ENCODE measurements at regions not wholly inside any gene's neighbourhood (a gene's known extent, or its start where the extent isn't known, plus 50 kb on each side); places are given as distances from the start of the nearest gene placed in this dataset.

GRCh38 chr5:27473307-27474046 is 435.1 kb upstream of the CDH9 start:
- FAIRE-seq (no peak), DNase-seq (ENCODE audit: low read depth) (no peak)
- Histone ChIP-seq H3K27me3 (ENCODE audit: control insufficient read depth, insufficient read depth, low read length) (no peaks in the 10 kb centered on the region), H3K4me3 (ENCODE audit: low read depth, low read length) (no peak overlapping the region), H3K36me3 (ENCODE audit: control insufficient read depth, insufficient read depth, low read length) (no peaks in the 10 kb centered on the region)
- no peak for TF ChIP-seq CTCF (IDR thresholded peaks at IDR 0.05; ENCODE audit: insufficient read depth, low read length, severe bottlenecking)

DNA sequence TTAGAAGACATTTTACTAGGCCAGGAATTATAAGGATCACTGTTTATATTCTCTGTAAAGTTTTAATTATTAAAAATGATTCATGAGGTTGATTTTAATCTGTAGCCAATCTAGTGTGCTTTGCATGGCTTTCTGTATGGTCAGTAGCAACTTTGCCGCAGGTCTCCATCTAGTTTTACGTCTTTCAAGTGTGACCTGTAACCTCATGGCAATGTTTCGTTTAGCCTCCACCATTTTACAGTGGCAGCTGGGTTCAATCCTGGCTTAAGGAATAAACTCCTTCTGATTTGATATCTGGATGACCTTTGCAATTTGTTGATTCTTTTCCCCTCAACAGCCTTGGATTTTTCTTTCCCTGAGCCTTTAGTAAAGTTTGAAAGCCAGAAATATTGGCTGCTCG is 434.5 kb upstream of the CDH9 start:
- no peak for TF ChIP-seq CTCF (IDR thresholded peaks at IDR 0.05; ENCODE audit: insufficient read depth, low read length, severe bottlenecking)
- no peak overlapping the region for H3K4me3 ChIP-seq (ENCODE audit: low read depth, low read length)
- H3K36me3 ChIP-seq (ENCODE audit: control insufficient read depth, insufficient read depth, low read length), result no peaks in the 10 kb centered on the region
- FAIRE-seq, result no peak
- no peaks in the 10 kb centered on the region for H3K27me3 ChIP-seq (ENCODE audit: control insufficient read depth, insufficient read depth, low read length)
- no peak for DNase-seq (ENCODE audit: low read depth)

GRCh38 chr5:27472000-27472763 is 433.8 kb upstream of the CDH9 start:
- Histone ChIP-seq H3K36me3 (ENCODE audit: control insufficient read depth, insufficient read depth, low read length) (no peaks in the 10 kb centered on the region), H3K4me3 (ENCODE audit: low read depth, low read length) (no peak overlapping the region), H3K27me3 (ENCODE audit: control insufficient read depth, insufficient read depth, low read length) (no peaks in the 10 kb centered on the region)
- TF ChIP-seq CTCF (IDR thresholded peaks at IDR 0.05; ENCODE audit: insufficient read depth, low read length, severe bottlenecking), result no peak
- FAIRE-seq (no peak), DNase-seq (ENCODE audit: low read depth) (peak; percentile 12)

DNA sequence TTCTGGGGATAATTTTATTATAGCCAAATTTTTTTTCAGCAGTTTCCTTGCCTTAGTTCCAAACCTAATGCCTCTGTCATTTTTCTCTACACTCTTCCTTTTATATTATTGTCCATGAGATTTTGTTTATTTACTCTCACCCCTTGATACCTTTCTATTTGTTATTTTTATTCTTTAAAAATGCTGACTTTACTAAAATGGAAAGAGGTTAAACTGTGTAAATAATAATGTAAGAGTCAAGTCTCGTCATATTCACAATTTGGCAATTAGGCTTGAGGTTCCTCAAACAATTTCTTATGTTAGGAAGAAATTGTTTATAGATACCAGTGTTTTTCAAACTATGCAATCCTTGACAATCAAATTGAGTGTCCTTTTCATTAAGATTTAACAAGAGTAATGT is 428.6 kb upstream of the CDH9 start:
- DNase-seq (ENCODE audit: low read depth) (no peak), FAIRE-seq (no peak)
- Histone ChIP-seq H3K4me3 (ENCODE audit: low read depth, low read length) (no peak overlapping the region), H3K36me3 (ENCODE audit: control insufficient read depth, insufficient read depth, low read length) (no peaks in the 10 kb centered on the region), H3K27me3 (ENCODE audit: control insufficient read depth, insufficient read depth, low read length) (no peaks in the 10 kb centered on the region)
- TF ChIP-seq CTCF (IDR thresholded peaks at IDR 0.05; ENCODE audit: insufficient read depth, low read length, severe bottlenecking), result no peak

- no peak overlapping the region for H3K4me3 ChIP-seq (ENCODE audit: low read depth, low read length)
- no peak for TF ChIP-seq CTCF (IDR thresholded peaks at IDR 0.05; ENCODE audit: insufficient read depth, low read length, severe bottlenecking)
- DNase-seq (ENCODE audit: low read depth), result no peak
- H3K36me3 ChIP-seq (ENCODE audit: control insufficient read depth, insufficient read depth, low read length), result no peaks in the 10 kb centered on the region
- no peak for FAIRE-seq
- no peaks in the 10 kb centered on the region for H3K27me3 ChIP-seq (ENCODE audit: control insufficient read depth, insufficient read depth, low read length)
These were observed 426.8 kb upstream of the CDH9 start for GRCh38 chr5:27465140-27465539.
